ENCODE measurements at regions not wholly inside any gene's neighbourhood (a gene's known extent, or its start where the extent isn't known, plus 50 kb on each side); places are given as distances from the start of the nearest gene placed in this dataset.

- no peaks in the 10 kb centered on the region for H3K27me3 ChIP-seq (ENCODE audit: control insufficient read depth, insufficient read depth, low read length)
- no peak overlapping the region for H3K27ac ChIP-seq (ENCODE audit: low read length)
- WGBS (ENCODE audit: insufficient coverage, low lambda C conversion rate), result 82% methylated on average over 1 of the region's 2 CpGs
- H3K4me1 ChIP-seq (ENCODE audit: control insufficient read depth, insufficient read depth, low read length), result no peaks in the 10 kb centered on the region
- peaks cover 3% of the 10 kb centered on the region for H3K9me3 ChIP-seq (ENCODE audit: control insufficient read depth, low read depth, low read length)
- H3K36me3 ChIP-seq (ENCODE audit: control insufficient read depth, insufficient read depth, low read length), result no peaks in the 10 kb centered on the region
- no peak overlapping the region for H3K4me3 ChIP-seq (ENCODE audit: low read length)
- DNase-seq, result no peak
Observed at GRCh38 chr6:119922814-119923213, 573.3 kb upstream of the MAN1A1 start.

- Histone ChIP-seq H3K36me3 (ENCODE audit: control insufficient read depth, insufficient read depth, low read length) (no peaks in the 10 kb centered on the region), H3K4me3 (ENCODE audit: low read length) (no peak overlapping the region), H3K27me3 (ENCODE audit: control insufficient read depth, insufficient read depth, low read length) (no peaks in the 10 kb centered on the region), H3K9me3 (ENCODE audit: control insufficient read depth, low read depth, low read length) (peaks cover 3% of the 10 kb centered on the region), H3K4me1 (ENCODE audit: control insufficient read depth, insufficient read depth, low read length) (no peaks in the 10 kb centered on the region), H3K27ac (ENCODE audit: low read length) (no peak overlapping the region)
- no peak for DNase-seq
Observed at GRCh38 chr6:119921491-119922010, 572.0 kb upstream of the MAN1A1 start.

GRCh38 chr6:119917186-119917585, 567.6 kb upstream of the MAN1A1 start:
- H3K27ac ChIP-seq (ENCODE audit: low read length), result no peak overlapping the region
- H3K27me3 ChIP-seq (ENCODE audit: control insufficient read depth, insufficient read depth, low read length), result no peaks in the 10 kb centered on the region
- no peak for DNase-seq
- no peaks in the 10 kb centered on the region for H3K4me1 ChIP-seq (ENCODE audit: control insufficient read depth, insufficient read depth, low read length)
- H3K9me3 ChIP-seq (ENCODE audit: control insufficient read depth, low read depth, low read length), result no peaks in the 10 kb centered on the region
- no peaks in the 10 kb centered on the region for H3K36me3 ChIP-seq (ENCODE audit: control insufficient read depth, insufficient read depth, low read length)
- H3K4me3 ChIP-seq (ENCODE audit: low read length), result no peak overlapping the region
- no CpG with 5 or more reads among the region's 1 CpG for WGBS (ENCODE audit: insufficient coverage, low lambda C conversion rate)

GRCh38 chr6:119915971-119916370, 566.4 kb upstream of the MAN1A1 start:
- no peaks in the 10 kb centered on the region for H3K9me3 ChIP-seq (ENCODE audit: control insufficient read depth, low read depth, low read length)
- H3K27ac ChIP-seq (ENCODE audit: low read length), result no peak overlapping the region
- no peaks in the 10 kb centered on the region for H3K36me3 ChIP-seq (ENCODE audit: control insufficient read depth, insufficient read depth, low read length)
- 71% methylated on average over 1 of the region's 2 CpGs for WGBS (ENCODE audit: insufficient coverage, low lambda C conversion rate)
- no peaks in the 10 kb centered on the region for H3K27me3 ChIP-seq (ENCODE audit: control insufficient read depth, insufficient read depth, low read length)
- DNase-seq, result no peak
- H3K4me3 ChIP-seq (ENCODE audit: low read length), result no peak overlapping the region
- H3K4me1 ChIP-seq (ENCODE audit: control insufficient read depth, insufficient read depth, low read length), result no peaks in the 10 kb centered on the region

- Histone ChIP-seq H3K4me3 (ENCODE audit: low read length) (no peak overlapping the region), H3K9me3 (ENCODE audit: control insufficient read depth, low read depth, low read length) (no peaks in the 10 kb centered on the region), H3K4me1 (ENCODE audit: control insufficient read depth, insufficient read depth, low read length) (no peaks in the 10 kb centered on the region), H3K27me3 (ENCODE audit: control insufficient read depth, insufficient read depth, low read length) (no peaks in the 10 kb centered on the region), H3K27ac (ENCODE audit: low read length) (no peak overlapping the region), H3K36me3 (ENCODE audit: control insufficient read depth, insufficient read depth, low read length) (no peaks in the 10 kb centered on the region)
- 0% methylated on average over 1 of the region's 3 CpGs for WGBS (ENCODE audit: insufficient coverage, low lambda C conversion rate)
- no peak for DNase-seq
Observed at GRCh38 chr6:119908157-119908556, 558.6 kb upstream of the MAN1A1 start.

GRCh38 chr6:119902681-119903080, 553.1 kb upstream of the MAN1A1 start:
- Histone ChIP-seq H3K27me3 (ENCODE audit: control insufficient read depth, insufficient read depth, low read length) (no peaks in the 10 kb centered on the region), H3K9me3 (ENCODE audit: control insufficient read depth, low read depth, low read length) (no peaks in the 10 kb centered on the region), H3K36me3 (ENCODE audit: control insufficient read depth, insufficient read depth, low read length) (no peaks in the 10 kb centered on the region), H3K4me1 (ENCODE audit: control insufficient read depth, insufficient read depth, low read length) (no peaks in the 10 kb centered on the region), H3K4me3 (ENCODE audit: low read length) (no peak overlapping the region), H3K27ac (ENCODE audit: low read length) (no peak overlapping the region)
- DNase-seq, result no peak
- no CpG with 5 or more reads among the region's 1 CpG for WGBS (ENCODE audit: insufficient coverage, low lambda C conversion rate)

- Histone ChIP-seq H3K4me3 (ENCODE audit: low read length) (no peak overlapping the region), H3K36me3 (ENCODE audit: control insufficient read depth, insufficient read depth, low read length) (no peaks in the 10 kb centered on the region), H3K4me1 (ENCODE audit: control insufficient read depth, insufficient read depth, low read length) (no peaks in the 10 kb centered on the region), H3K27me3 (ENCODE audit: control insufficient read depth, insufficient read depth, low read length) (no peaks in the 10 kb centered on the region), H3K9me3 (ENCODE audit: control insufficient read depth, low read depth, low read length) (no peaks in the 10 kb centered on the region), H3K27ac (ENCODE audit: low read length) (no peak overlapping the region)
- no peak for DNase-seq
- no CpG with 5 or more reads among the region's 1 CpG for WGBS (ENCODE audit: insufficient coverage, low lambda C conversion rate)
Observed at GRCh38 chr6:119896806-119897205, 547.2 kb upstream of the MAN1A1 start.

GRCh38 chr6:119895626-119896025, 546.1 kb upstream of the MAN1A1 start:
- WGBS (ENCODE audit: insufficient coverage, low lambda C conversion rate), result no CpG with 5 or more reads among the region's 2 CpGs
- no peaks in the 10 kb centered on the region for H3K9me3 ChIP-seq (ENCODE audit: control insufficient read depth, low read depth, low read length)
- no peak for DNase-seq
- no peaks in the 10 kb centered on the region for H3K4me1 ChIP-seq (ENCODE audit: control insufficient read depth, insufficient read depth, low read length)
- no peak overlapping the region for H3K27ac ChIP-seq (ENCODE audit: low read length)
- no peaks in the 10 kb centered on the region for H3K36me3 ChIP-seq (ENCODE audit: control insufficient read depth, insufficient read depth, low read length)
- H3K27me3 ChIP-seq (ENCODE audit: control insufficient read depth, insufficient read depth, low read length), result no peaks in the 10 kb centered on the region
- no peak overlapping the region for H3K4me3 ChIP-seq (ENCODE audit: low read length)

- no peak for DNase-seq
- no peaks in the 10 kb centered on the region for H3K9me3 ChIP-seq (ENCODE audit: control insufficient read depth, low read depth, low read length)
- no peaks in the 10 kb centered on the region for H3K27me3 ChIP-seq (ENCODE audit: control insufficient read depth, insufficient read depth, low read length)
- no peaks in the 10 kb centered on the region for H3K36me3 ChIP-seq (ENCODE audit: control insufficient read depth, insufficient read depth, low read length)
- H3K27ac ChIP-seq (ENCODE audit: low read length), result no peak overlapping the region
- no peak overlapping the region for H3K4me3 ChIP-seq (ENCODE audit: low read length)
- H3K4me1 ChIP-seq (ENCODE audit: control insufficient read depth, insufficient read depth, low read length), result no peaks in the 10 kb centered on the region
Observed at GRCh38 chr6:119894811-119895210, 545.2 kb upstream of the MAN1A1 start.

GRCh38 chr6:119891644-119892043, 542.1 kb upstream of the MAN1A1 start:
- H3K27ac ChIP-seq (ENCODE audit: low read length), result no peak overlapping the region
- H3K4me3 ChIP-seq (ENCODE audit: low read length), result no peak overlapping the region
- WGBS (ENCODE audit: insufficient coverage, low lambda C conversion rate), result no CpG with 5 or more reads among the region's 4 CpGs
- no peaks in the 10 kb centered on the region for H3K27me3 ChIP-seq (ENCODE audit: control insufficient read depth, insufficient read depth, low read length)
- no peaks in the 10 kb centered on the region for H3K36me3 ChIP-seq (ENCODE audit: control insufficient read depth, insufficient read depth, low read length)
- H3K4me1 ChIP-seq (ENCODE audit: control insufficient read depth, insufficient read depth, low read length), result no peaks in the 10 kb centered on the region
- no peak for DNase-seq
- no peaks in the 10 kb centered on the region for H3K9me3 ChIP-seq (ENCODE audit: control insufficient read depth, low read depth, low read length)

- H3K4me3 ChIP-seq (ENCODE audit: low read length), result no peak overlapping the region
- 86% methylated on average over 1 of the region's 1 CpG for WGBS (ENCODE audit: insufficient coverage, low lambda C conversion rate)
Observed at GRCh38 chr6:119891206-119891605, 541.6 kb upstream of the MAN1A1 start.

More at GRCh38 chr6:119891206-119891605, 541.6 kb upstream of the MAN1A1 start:
- Histone ChIP-seq H3K36me3 (ENCODE audit: control insufficient read depth, insufficient read depth, low read length) (no peaks in the 10 kb centered on the region), H3K4me1 (ENCODE audit: control insufficient read depth, insufficient read depth, low read length) (no peaks in the 10 kb centered on the region), H3K27me3 (ENCODE audit: control insufficient read depth, insufficient read depth, low read length) (no peaks in the 10 kb centered on the region), H3K9me3 (ENCODE audit: control insufficient read depth, low read depth, low read length) (no peaks in the 10 kb centered on the region), H3K27ac (ENCODE audit: low read length) (no peak overlapping the region)
- DNase-seq, result no peak
